ENCODE measurements at regions not wholly inside any gene's neighbourhood (a gene's known extent, or its start where the extent isn't known, plus 50 kb on each side); places are given as distances from the start of the nearest gene placed in this dataset.

DNA sequence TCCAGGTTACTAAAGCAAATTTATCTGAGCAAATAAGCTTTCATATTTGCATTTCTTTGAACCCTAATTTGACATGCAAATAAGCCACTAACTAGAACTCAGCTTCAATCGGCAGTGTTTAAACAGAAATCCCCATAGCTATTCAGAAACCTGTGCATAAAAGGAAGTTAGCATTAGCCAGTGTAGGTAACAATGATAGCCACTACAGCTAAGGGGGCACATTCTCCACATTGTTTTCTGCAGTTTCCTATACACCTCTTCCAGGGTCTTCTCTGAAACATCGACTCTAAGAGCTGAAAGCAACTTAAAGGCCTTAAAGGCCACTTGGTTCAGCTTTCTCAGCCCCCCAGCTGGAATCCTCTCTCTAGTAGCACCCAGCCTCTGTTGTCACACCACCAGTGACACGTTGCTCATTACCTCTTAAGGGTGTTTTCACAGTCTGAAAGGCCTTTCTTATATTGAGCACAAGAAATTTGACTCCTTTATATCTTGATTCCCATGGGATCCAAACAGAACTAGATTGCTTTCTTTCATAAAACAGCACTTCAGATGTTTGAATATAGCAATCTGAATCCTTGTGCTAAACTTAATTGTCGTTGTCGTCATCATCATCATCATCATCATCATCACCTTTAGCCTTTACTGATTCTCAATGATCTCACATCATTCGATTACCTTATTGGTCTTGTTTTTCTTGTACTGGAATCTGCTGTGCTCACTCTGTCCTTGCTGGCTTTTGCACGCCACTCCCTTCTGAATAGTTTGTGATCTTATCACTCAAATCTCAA, 93.9 kb upstream of the DAB1 start:
- no peak overlapping the region for H3K4me3 Mint-ChIP-seq
- peaks cover 6% of the 10 kb centered on the region for H3K27me3 Mint-ChIP-seq

DNA sequence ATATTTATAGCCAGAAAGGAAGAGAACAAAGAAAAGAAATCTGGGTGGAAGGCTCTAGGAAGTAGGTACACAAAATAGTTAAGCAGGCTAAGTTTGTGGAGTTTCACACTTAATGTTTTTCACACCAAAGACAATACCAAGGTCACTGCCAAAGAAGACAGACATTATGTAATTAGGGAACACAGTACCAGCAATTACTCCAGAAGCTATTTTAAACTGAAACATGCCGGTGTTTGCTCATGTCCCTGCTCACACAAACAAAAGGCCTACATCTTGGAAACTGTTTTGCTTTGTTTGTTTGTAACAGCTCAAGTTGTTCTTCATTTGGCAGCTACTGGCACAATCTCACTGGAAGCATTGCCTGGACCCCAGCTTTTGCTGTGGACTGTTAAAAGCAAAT, 88.5 kb upstream of the DAB1 start:
- H3K27ac Mint-ChIP-seq, result no peak overlapping the region
- no peaks in the 10 kb centered on the region for H3K4me1 Mint-ChIP-seq
- no peak for DNase-seq
- no peaks in the 10 kb centered on the region for H3K36me3 Mint-ChIP-seq
- no peak overlapping the region for H3K4me3 Mint-ChIP-seq
- H3K27me3 Mint-ChIP-seq, result peaks cover 6% of the 10 kb centered on the region
- H3K9me3 Mint-ChIP-seq, result peaks cover 2% of the 10 kb centered on the region

More for the DNA sequence above, 93.9 kb upstream of the DAB1 start:
- peaks cover 2% of the 10 kb centered on the region for H3K9me3 Mint-ChIP-seq
- no peak for DNase-seq
- H3K27ac Mint-ChIP-seq, result no peak overlapping the region
- H3K4me1 Mint-ChIP-seq, result no peaks in the 10 kb centered on the region
- no peaks in the 10 kb centered on the region for H3K36me3 Mint-ChIP-seq

DNA sequence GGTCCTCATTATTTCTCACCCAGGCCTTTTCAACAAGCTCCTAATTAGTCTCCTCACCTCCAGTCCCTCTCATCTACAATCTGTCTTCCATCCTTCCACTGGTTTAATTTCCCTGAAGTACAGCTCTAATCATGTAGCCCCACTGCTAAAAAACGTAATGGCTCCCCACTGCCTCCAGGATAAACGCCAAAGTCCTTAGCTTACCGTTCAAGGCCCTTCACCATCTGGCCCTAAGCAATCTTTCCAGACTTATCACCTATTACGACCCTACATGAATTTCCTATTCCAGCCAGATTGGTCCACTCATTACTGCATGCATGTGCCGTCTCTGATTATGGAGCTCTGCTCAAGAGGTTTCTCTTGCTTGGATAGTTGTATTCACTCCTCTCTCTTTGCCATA, 83.1 kb upstream of the DAB1 start:
- Mint-ChIP-seq H3K4me3 (no peak overlapping the region), H3K9me3 (no peaks in the 10 kb centered on the region), H3K27me3 (no peaks in the 10 kb centered on the region), H3K36me3 (no peaks in the 10 kb centered on the region), H3K4me1 (no peaks in the 10 kb centered on the region), H3K27ac (no peak overlapping the region)
- no peak for DNase-seq

DNA sequence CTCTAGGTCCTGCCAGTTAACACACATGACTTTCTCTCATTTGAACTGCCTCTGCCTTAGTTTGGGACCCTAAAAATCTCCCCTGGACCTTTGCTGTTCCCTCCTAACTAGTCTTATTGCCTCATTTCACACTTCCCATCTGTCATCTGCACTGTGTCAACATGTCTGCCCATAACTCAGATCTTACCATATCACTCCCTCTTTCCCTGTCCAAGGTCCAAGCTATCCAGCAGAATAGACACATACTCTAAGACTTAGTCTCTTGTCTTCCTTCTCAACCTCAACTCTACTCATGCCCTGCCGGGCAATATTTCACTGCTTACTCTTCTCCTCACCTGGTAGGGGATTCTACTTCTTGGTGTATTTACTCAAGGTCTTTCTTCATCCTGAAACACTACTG, 79.5 kb upstream of the DAB1 start:
- H3K27ac Mint-ChIP-seq, result no peak overlapping the region
- no peak for DNase-seq
- H3K4me1 Mint-ChIP-seq, result no peaks in the 10 kb centered on the region
- H3K9me3 Mint-ChIP-seq, result no peaks in the 10 kb centered on the region
- H3K4me3 Mint-ChIP-seq, result no peak overlapping the region
- no peaks in the 10 kb centered on the region for H3K36me3 Mint-ChIP-seq
- H3K27me3 Mint-ChIP-seq, result no peaks in the 10 kb centered on the region

GRCh38 chr1:57500136-57500830, 76.4 kb upstream of the DAB1 start:
- Mint-ChIP-seq H3K4me3 (no peak overlapping the region), H3K36me3 (no peaks in the 10 kb centered on the region), H3K27me3 (no peaks in the 10 kb centered on the region), H3K27ac (no peak overlapping the region), H3K4me1 (no peaks in the 10 kb centered on the region), H3K9me3 (no peaks in the 10 kb centered on the region)
- no peak for DNase-seq

- H3K36me3 Mint-ChIP-seq, result no peaks in the 10 kb centered on the region
- H3K27ac Mint-ChIP-seq, result no peak overlapping the region
- H3K27me3 Mint-ChIP-seq, result no peaks in the 10 kb centered on the region
- no peak for DNase-seq
- no peaks in the 10 kb centered on the region for H3K4me1 Mint-ChIP-seq
- H3K9me3 Mint-ChIP-seq, result no peaks in the 10 kb centered on the region
- H3K4me3 Mint-ChIP-seq, result no peak overlapping the region
Observed at GRCh38 chr1:57494530-57495079, 70.7 kb upstream of the DAB1 start.

DNA sequence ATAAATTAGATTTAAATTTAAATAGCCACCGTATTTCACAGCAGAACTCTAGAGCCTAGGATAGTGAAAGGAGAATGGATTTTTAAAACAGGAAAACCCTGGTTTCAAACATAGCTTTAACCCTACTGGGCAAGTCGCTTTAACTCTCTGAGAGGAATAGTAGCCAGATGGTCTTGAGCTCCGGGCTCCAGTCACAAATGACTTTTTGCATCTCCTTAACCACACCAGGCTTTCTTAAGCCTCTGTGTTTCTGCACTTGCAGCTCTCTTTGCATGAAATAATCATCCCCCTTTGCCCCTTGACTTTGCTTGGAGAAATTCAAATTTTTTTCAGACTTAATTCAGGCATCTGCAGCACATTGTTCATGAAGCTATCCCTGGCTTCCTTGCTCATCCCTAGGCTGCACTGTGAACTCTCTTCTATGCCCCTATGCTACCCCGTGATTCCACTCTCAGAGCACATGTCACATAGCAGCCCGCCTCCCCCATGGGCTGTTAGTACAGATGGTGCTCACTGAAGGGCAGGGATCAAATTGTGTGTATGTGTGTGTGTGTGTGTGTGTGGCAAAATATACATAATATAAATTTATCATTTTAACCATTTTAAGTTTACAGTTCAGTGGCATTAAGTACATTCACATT, 68.8 kb upstream of the DAB1 start:
- no peak overlapping the region for H3K27ac Mint-ChIP-seq
- H3K9me3 Mint-ChIP-seq, result no peaks in the 10 kb centered on the region
- DNase-seq, result no peak
- no peaks in the 10 kb centered on the region for H3K27me3 Mint-ChIP-seq
- H3K4me3 Mint-ChIP-seq, result no peak overlapping the region
- no peaks in the 10 kb centered on the region for H3K36me3 Mint-ChIP-seq
- H3K4me1 Mint-ChIP-seq, result no peaks in the 10 kb centered on the region

- H3K27me3 Mint-ChIP-seq, result peaks cover 5% of the 10 kb centered on the region
- no peaks in the 10 kb centered on the region for H3K36me3 Mint-ChIP-seq
- no peak overlapping the region for H3K4me3 Mint-ChIP-seq
- no peak overlapping the region for H3K27ac Mint-ChIP-seq
- no peaks in the 10 kb centered on the region for H3K4me1 Mint-ChIP-seq
- no peak for DNase-seq
- H3K9me3 Mint-ChIP-seq, result no peaks in the 10 kb centered on the region
Observed at GRCh38 chr1:57489358-57490036, 65.6 kb upstream of the DAB1 start.

- Mint-ChIP-seq H3K27ac (no peak overlapping the region), H3K27me3 (peaks cover 5% of the 10 kb centered on the region), H3K4me3 (no peak overlapping the region), H3K4me1 (no peaks in the 10 kb centered on the region), H3K9me3 (no peaks in the 10 kb centered on the region), H3K36me3 (no peaks in the 10 kb centered on the region)
- DNase-seq, result no peak
Observed at GRCh38 chr1:57485643-57486042, 61.8 kb upstream of the DAB1 start.

- DNase-seq, result no peak
- Mint-ChIP-seq H3K4me3 (no peak overlapping the region), H3K27me3 (peaks cover 5% of the 10 kb centered on the region), H3K9me3 (no peaks in the 10 kb centered on the region), H3K27ac (no peak overlapping the region), H3K4me1 (no peaks in the 10 kb centered on the region), H3K36me3 (no peaks in the 10 kb centered on the region)
Observed at GRCh38 chr1:57483954-57484353, 60.1 kb upstream of the DAB1 start.

DNA sequence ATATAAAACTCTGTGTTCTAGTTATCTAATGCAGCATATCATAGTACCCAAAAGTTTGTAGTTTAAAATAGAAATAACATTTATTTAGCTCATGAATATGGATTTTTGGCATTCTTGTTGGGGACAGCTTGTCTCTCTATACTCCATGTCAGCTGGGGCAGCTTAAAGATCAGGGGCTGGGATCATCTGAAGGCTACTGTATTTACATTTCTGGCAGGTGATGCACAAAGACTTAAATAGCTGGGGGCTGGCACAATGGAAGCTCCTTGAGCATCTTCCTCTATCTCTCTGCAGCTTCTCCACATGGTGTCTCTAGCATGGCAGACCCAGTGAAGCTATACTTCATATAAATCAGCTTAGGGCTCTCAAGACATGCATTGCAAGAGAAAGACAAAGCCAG, 55.6 kb upstream of the DAB1 start:
- Mint-ChIP-seq H3K27me3 (no peaks in the 10 kb centered on the region), H3K36me3 (no peaks in the 10 kb centered on the region), H3K4me3 (no peak overlapping the region), H3K27ac (no peak overlapping the region), H3K4me1 (no peaks in the 10 kb centered on the region), H3K9me3 (no peaks in the 10 kb centered on the region)
- no peak for DNase-seq

DNA sequence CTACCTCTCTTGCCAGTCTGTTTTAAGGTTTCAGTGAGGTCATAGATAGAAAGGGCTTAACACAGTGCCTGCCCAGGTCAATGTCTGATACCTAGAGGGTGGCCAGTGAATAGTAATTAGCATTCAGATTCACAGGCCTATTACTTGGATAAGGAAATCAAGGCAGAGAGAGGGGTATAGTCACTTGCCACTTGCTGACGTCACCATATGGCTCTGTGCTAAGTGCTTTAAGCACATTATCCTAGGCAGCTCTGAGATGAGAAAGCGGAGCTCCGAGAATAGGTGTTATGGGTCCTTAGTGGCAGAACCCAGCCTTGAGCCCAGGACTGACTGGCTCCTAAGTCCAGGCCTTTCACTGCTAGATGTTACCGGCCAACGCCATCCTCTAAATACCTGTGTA, 51.5 kb upstream of the DAB1 start:
- Mint-ChIP-seq H3K4me1 (no peaks in the 10 kb centered on the region), H3K9me3 (no peaks in the 10 kb centered on the region), H3K27ac (no peak overlapping the region), H3K4me3 (no peak overlapping the region), H3K36me3 (no peaks in the 10 kb centered on the region), H3K27me3 (no peaks in the 10 kb centered on the region)
- no peak for DNase-seq

GRCh38 chr1:57474137-57474750, 50.4 kb upstream of the DAB1 start:
- DNase-seq, result no peak
- H3K4me1 Mint-ChIP-seq, result no peaks in the 10 kb centered on the region
- no peak overlapping the region for H3K27ac Mint-ChIP-seq
- no peaks in the 10 kb centered on the region for H3K27me3 Mint-ChIP-seq
- no peaks in the 10 kb centered on the region for H3K36me3 Mint-ChIP-seq
- no peaks in the 10 kb centered on the region for H3K9me3 Mint-ChIP-seq
- no peak overlapping the region for H3K4me3 Mint-ChIP-seq

Data from activated naive CD8-positive, alpha-beta T cell treated with anti-CD3 and anti-CD28 coated beads for 36 hours (primary cell).